GM12801 (cell line): ENCODE measurements at regions not wholly inside any gene's neighbourhood (a gene's known extent, or its start where the extent isn't known, plus 50 kb on each side); places are given as distances from the start of the nearest gene placed in this dataset.

ENCODE experiments used
- TF ChIP-seq, protein P1 (sequence below): IDR thresholded peaks from one replicate; pipeline ENCODE4 v1.5.1; 2011; ENCODE audit warnings: control low read depth; ENCODE audit not compliant: insufficient read length; ENCODE audit errors: extremely low read depth

DNA sequence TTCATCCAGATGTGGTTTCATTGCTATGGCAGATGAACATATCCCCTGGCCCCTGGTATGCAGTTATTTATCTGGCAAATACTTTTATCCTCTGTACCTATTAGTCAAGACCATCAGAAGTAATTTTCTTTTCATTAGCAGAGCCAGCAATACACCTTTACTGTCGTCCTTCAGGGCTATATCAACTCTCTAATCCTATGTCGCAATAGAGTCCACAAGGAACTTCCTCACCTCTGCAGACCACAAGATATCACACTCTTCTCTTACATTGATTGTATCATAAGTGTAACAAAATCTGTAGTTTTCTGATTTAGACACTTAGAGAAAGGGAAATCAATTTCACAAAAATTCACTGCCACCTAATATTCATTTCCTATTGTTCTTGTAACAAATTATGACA is 252.9 kb upstream of the DCC start:
- TF ChIP-seq, protein P1, sequence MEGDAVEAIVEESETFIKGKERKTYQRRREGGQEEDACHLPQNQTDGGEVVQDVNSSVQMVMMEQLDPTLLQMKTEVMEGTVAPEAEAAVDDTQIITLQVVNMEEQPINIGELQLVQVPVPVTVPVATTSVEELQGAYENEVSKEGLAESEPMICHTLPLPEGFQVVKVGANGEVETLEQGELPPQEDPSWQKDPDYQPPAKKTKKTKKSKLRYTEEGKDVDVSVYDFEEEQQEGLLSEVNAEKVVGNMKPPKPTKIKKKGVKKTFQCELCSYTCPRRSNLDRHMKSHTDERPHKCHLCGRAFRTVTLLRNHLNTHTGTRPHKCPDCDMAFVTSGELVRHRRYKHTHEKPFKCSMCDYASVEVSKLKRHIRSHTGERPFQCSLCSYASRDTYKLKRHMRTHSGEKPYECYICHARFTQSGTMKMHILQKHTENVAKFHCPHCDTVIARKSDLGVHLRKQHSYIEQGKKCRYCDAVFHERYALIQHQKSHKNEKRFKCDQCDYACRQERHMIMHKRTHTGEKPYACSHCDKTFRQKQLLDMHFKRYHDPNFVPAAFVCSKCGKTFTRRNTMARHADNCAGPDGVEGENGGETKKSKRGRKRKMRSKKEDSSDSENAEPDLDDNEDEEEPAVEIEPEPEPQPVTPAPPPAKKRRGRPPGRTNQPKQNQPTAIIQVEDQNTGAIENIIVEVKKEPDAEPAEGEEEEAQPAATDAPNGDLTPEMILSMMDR: no peak

- TF ChIP-seq, protein P1: no peak
Observed at GRCh38 chr18:52090005-52090404, 250.0 kb upstream of the DCC start.

DNA sequence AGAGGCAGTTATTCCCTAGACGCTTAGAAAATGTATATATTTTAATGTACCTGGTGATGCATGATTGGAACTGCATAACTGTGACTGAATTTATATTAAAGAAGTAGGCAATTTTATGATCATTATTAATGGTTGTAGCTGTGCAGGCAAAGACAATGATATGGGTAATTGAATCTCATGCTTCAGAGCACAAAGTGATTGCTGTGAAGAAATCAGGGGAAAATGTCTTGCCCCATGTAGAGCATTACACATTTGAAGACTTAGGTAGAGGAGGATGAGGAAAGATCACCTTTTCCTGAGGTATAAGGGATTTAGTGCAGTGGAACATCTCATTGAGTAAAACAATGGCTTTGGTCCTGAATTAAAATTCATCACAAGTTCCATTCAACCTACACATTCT is 246.8 kb upstream of the DCC start:
- TF ChIP-seq, protein P1: no peak

DNA sequence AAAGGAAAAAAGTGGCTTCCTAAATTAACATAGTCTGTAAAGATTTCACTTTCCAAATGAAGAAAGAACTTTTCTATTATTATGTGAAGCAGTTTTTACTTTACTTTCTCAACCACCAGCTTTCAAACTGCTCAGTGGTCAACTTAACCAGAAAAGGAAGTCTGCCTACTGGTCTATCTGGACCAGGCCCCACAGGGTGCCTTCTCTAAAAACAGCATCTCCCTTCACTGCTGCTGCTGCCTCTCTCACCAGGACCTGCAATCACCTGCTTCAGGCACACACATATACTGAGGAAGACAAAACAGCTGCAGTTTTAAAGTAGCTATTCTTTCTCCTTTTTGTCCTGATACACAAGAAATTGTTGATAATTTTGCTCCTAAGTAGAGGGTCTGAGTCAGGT is 221.3 kb upstream of the DCC start:
- TF ChIP-seq, protein P1: no peak

- TF ChIP-seq, protein P1: no peak
Observed at GRCh38 chr18:52130624-52131301, 209.2 kb upstream of the DCC start.

- TF ChIP-seq, protein P1: no peak
Observed at GRCh38 chr18:52131845-52132244, 208.2 kb upstream of the DCC start.

- TF ChIP-seq, protein P1: no peak
Observed at GRCh38 chr18:52136532-52136931, 203.5 kb upstream of the DCC start.

- TF ChIP-seq, protein P1: no peak
Observed at GRCh38 chr18:52140986-52141385, 199.0 kb upstream of the DCC start.
